GM12872 (cell line): ENCODE measurements at regions not wholly inside any gene's neighbourhood (a gene's known extent, or its start where the extent isn't known, plus 50 kb on each side); places are given as distances from the start of the nearest gene placed in this dataset.

ENCODE experiments used
- TF ChIP-seq, protein P1 (sequence below): IDR thresholded peaks from 3 replicates; pipeline ENCODE4 v1.5.1; 2011; ENCODE audit warnings: low read depth, mild to moderate bottlenecking, low read length, moderate library complexity; ENCODE audit not compliant: insufficient read depth

DNA sequence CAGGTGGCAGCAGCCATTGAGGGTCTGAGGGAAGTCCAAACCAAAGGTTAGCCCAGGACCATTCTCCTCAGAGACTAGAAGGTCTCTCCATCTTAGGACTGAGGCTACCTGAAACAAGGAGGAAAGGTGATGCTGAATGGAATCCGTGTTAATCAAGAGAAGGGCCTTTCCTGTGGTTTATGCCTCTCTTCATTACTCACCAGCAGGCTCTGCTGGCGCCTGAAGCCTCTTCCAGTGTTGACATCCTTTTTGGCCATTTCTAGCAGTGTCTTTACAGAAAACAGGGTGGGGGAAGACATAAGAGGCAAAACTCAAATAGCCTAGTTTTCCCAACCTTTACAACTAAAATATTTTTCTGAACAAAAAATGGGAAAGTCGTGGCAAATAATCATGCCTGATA lies 98.0 kb downstream of the ENC1 start:
- TF ChIP-seq, protein P1, sequence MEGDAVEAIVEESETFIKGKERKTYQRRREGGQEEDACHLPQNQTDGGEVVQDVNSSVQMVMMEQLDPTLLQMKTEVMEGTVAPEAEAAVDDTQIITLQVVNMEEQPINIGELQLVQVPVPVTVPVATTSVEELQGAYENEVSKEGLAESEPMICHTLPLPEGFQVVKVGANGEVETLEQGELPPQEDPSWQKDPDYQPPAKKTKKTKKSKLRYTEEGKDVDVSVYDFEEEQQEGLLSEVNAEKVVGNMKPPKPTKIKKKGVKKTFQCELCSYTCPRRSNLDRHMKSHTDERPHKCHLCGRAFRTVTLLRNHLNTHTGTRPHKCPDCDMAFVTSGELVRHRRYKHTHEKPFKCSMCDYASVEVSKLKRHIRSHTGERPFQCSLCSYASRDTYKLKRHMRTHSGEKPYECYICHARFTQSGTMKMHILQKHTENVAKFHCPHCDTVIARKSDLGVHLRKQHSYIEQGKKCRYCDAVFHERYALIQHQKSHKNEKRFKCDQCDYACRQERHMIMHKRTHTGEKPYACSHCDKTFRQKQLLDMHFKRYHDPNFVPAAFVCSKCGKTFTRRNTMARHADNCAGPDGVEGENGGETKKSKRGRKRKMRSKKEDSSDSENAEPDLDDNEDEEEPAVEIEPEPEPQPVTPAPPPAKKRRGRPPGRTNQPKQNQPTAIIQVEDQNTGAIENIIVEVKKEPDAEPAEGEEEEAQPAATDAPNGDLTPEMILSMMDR: no peak

DNA sequence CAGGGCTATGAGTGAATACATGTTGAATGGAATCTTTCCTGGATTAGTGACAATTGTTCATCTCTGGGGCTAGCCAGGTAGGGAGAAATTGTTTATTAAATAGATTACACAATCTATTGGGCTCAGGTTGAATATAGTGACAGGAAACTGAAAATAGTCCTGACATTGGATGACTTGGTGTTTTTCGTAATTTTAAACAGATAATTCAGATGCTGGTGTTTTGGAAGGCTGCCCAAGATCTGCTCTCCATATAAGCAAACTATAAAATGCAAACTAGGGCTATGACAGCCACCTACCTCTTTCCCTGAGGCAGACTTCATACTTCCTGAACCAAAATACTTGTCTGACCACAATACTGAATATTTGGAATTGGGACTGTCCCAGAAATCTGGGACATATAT lies 99.1 kb downstream of the ENC1 start:
- TF ChIP-seq, protein P1: no peak

GRCh38 chr5:74540622-74541021 lies 99.9 kb downstream of the ENC1 start:
- TF ChIP-seq, protein P1: no peak

DNA sequence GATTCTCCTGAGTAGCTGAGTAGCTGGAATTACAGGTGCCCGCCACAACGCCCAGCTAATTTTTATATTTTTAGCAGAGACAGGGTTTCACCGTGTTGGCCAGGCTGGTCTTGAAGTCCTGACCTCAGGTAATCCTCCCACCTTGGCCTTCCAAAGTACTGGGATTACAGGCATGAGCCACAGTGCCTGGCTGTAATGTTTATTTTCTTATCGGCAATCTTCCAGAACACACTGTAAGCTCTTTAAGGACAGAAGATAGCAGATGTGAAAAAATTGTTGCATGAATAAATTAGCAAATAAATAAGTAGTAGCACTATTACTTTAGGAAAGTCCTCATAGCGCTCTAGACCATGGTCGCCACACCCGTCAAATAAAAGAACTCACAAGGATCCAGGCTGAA lies 100.5 kb downstream of the ENC1 start:
- TF ChIP-seq, protein P1: no peak

DNA sequence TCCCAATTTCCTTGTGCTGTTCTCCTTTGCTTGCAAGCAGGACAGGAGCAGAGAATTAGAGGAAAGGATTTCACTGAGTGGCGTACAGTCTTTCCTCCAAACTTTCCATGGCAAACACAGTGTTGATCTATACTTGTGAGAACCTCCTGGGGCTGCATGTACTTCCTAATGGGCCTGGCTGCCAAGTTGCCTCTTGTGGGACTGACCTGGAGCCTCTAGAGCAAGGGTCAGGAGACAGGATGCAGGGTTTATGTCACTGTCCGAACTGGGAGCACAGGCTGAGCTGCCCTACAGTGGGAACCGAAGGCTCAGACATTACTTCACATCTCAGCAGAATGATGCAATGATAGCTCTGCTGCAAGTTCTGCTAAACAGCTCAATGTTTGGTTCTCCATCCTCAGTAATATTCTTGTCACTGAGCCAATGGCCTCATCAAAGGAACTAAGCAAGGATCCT lies 102.3 kb downstream of the ENC1 start:
- TF ChIP-seq, protein P1: no peak

DNA sequence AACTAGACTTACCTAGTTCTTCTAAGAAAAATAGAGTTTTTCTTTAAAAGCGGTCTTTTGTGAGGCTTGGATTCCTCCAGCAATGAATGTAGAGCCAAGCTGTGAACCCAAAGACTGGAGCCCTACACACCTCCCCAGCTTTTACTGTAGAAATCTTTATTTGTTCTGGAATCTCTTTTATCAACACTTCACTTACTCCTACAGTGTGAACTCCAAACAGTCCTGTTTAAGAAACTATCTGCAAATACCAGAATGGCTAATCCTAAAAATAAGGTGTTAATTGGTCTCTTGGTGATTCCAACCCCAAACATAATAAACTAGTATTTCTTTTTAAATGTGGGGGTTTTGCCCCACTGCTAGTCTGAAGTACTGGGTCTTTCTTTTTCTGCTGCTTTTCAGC lies 103.9 kb downstream of the ENC1 start:
- TF ChIP-seq, protein P1: no peak

DNA sequence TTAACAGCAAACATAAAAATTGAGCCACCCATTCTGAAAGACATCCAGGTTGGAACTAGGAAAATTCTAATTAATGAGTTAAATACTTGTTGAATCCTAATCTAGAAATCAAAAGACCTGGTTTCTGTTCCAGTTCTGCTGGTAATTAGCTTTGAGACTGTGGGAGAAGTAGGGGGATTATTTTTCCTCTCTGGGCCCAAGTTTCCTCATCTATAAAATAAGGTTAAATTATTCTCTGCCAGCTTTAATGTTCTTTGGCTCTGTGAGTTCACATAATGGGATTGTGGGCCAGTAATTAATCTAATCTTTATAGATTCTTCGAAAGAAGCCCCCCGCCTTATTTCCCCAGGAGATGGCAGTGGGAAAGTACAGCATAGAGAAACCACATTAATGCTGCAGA lies 104.6 kb downstream of the ENC1 start:
- TF ChIP-seq, protein P1: no peak
